ENCODE measurements at regions not wholly inside any gene's neighbourhood (a gene's known extent, or its start where the extent isn't known, plus 50 kb on each side); places are given as distances from the start of the nearest gene placed in this dataset.

GRCh38 chr9:107944387-107944786 is 454.8 kb upstream of the KLF4 start:
- Histone ChIP-seq H3K4me3 (no peak overlapping the region), H3K36me3 (no peaks in the 10 kb centered on the region), H3K9me3 (no peaks in the 10 kb centered on the region), H3K27me3 (no peaks in the 10 kb centered on the region)
- no peak for DNase-seq

GRCh38 chr9:107943901-107944300 is 454.3 kb upstream of the KLF4 start:
- H3K36me3 ChIP-seq = no peaks in the 10 kb centered on the region
- DNase-seq = no peak
- no peaks in the 10 kb centered on the region for H3K27me3 ChIP-seq
- H3K9me3 ChIP-seq = no peaks in the 10 kb centered on the region
- no peak overlapping the region for H3K4me3 ChIP-seq

- H3K36me3 ChIP-seq = no peaks in the 10 kb centered on the region
- no peak overlapping the region for H3K4me3 ChIP-seq
- H3K9me3 ChIP-seq = no peaks in the 10 kb centered on the region
- no peaks in the 10 kb centered on the region for H3K27me3 ChIP-seq
- DNase-seq = no peak
These were observed 453.3 kb upstream of the KLF4 start for GRCh38 chr9:107942856-107943255.

GRCh38 chr9:107942291-107942690 is 452.7 kb upstream of the KLF4 start:
- Histone ChIP-seq H3K27me3 (no peaks in the 10 kb centered on the region), H3K9me3 (no peaks in the 10 kb centered on the region), H3K36me3 (no peaks in the 10 kb centered on the region), H3K4me3 (no peak overlapping the region)
- DNase-seq = no peak

- no peaks in the 10 kb centered on the region for H3K9me3 ChIP-seq
- H3K4me3 ChIP-seq = no peak overlapping the region
- no peaks in the 10 kb centered on the region for H3K27me3 ChIP-seq
- no peaks in the 10 kb centered on the region for H3K36me3 ChIP-seq
- DNase-seq = no peak
These were observed 451.3 kb upstream of the KLF4 start for GRCh38 chr9:107940616-107941595.

- no peak overlapping the region for H3K4me3 ChIP-seq
- no peak for DNase-seq
- no peaks in the 10 kb centered on the region for H3K9me3 ChIP-seq
- no peaks in the 10 kb centered on the region for H3K27me3 ChIP-seq
- no peaks in the 10 kb centered on the region for H3K36me3 ChIP-seq
These were observed 449.3 kb upstream of the KLF4 start for GRCh38 chr9:107938801-107939386.

GRCh38 chr9:107935931-107936330 is 446.4 kb upstream of the KLF4 start:
- H3K36me3 ChIP-seq = no peaks in the 10 kb centered on the region
- no peak overlapping the region for H3K4me3 ChIP-seq
- no peaks in the 10 kb centered on the region for H3K9me3 ChIP-seq
- DNase-seq = no peak
- H3K27me3 ChIP-seq = no peaks in the 10 kb centered on the region; the same call in 1 of the 2 replicates

GRCh38 chr9:107933516-107933915 is 443.9 kb upstream of the KLF4 start:
- no peak overlapping the region for H3K4me3 ChIP-seq
- H3K27me3 ChIP-seq = no peaks in the 10 kb centered on the region; the same call in 1 of the 2 replicates
- DNase-seq = no peak
- H3K9me3 ChIP-seq = no peaks in the 10 kb centered on the region
- no peaks in the 10 kb centered on the region for H3K36me3 ChIP-seq

- Histone ChIP-seq H3K4me3 (no peak overlapping the region), H3K36me3 (no peaks in the 10 kb centered on the region), H3K27me3 (no peaks in the 10 kb centered on the region; the same call in 1 of the 2 replicates), H3K9me3 (no peaks in the 10 kb centered on the region)
- no peak for DNase-seq
These were observed 443.5 kb upstream of the KLF4 start for GRCh38 chr9:107933097-107933496.

- H3K36me3 ChIP-seq = no peaks in the 10 kb centered on the region
- no peaks in the 10 kb centered on the region for H3K9me3 ChIP-seq
- H3K4me3 ChIP-seq = no peak overlapping the region
- H3K27me3 ChIP-seq = no peaks in the 10 kb centered on the region; the same call in 1 of the 2 replicates
- no peak for DNase-seq
These were observed 443.0 kb upstream of the KLF4 start for GRCh38 chr9:107932601-107933000.

GRCh38 chr9:107932046-107932445 is 442.5 kb upstream of the KLF4 start:
- no peak for DNase-seq
- Histone ChIP-seq H3K36me3 (no peaks in the 10 kb centered on the region), H3K9me3 (no peaks in the 10 kb centered on the region), H3K4me3 (no peak overlapping the region), H3K27me3 (no peaks in the 10 kb centered on the region; the same call in 1 of the 2 replicates)

GRCh38 chr9:107931071-107931715 is 441.6 kb upstream of the KLF4 start:
- Histone ChIP-seq H3K27me3 (no peaks in the 10 kb centered on the region; the same call in 1 of the 2 replicates), H3K9me3 (no peaks in the 10 kb centered on the region), H3K4me3 (no peak overlapping the region), H3K36me3 (no peaks in the 10 kb centered on the region)
- no peak for DNase-seq

GRCh38 chr9:107929443-107929842 is 439.9 kb upstream of the KLF4 start:
- no peak for DNase-seq
- Histone ChIP-seq H3K9me3 (no peaks in the 10 kb centered on the region), H3K4me3 (no peak overlapping the region), H3K27me3 (no peaks in the 10 kb centered on the region; the same call in 1 of the 2 replicates), H3K36me3 (no peaks in the 10 kb centered on the region)

GRCh38 chr9:107928701-107929371 is 439.3 kb upstream of the KLF4 start:
- Histone ChIP-seq H3K9me3 (no peaks in the 10 kb centered on the region), H3K4me3 (no peak overlapping the region), H3K27me3 (no peaks in the 10 kb centered on the region; the same call in 1 of the 2 replicates), H3K36me3 (no peaks in the 10 kb centered on the region)
- no peak for DNase-seq

- DNase-seq = no peak
- Histone ChIP-seq H3K4me3 (no peak overlapping the region), H3K27me3 (no peaks in the 10 kb centered on the region; the same call in 1 of the 2 replicates), H3K9me3 (no peaks in the 10 kb centered on the region), H3K36me3 (no peaks in the 10 kb centered on the region)
These were observed 437.7 kb upstream of the KLF4 start for GRCh38 chr9:107927276-107927675.

GRCh38 chr9:107925749-107926297 is 436.3 kb upstream of the KLF4 start:
- no peak overlapping the region for H3K4me3 ChIP-seq
- H3K9me3 ChIP-seq = no peaks in the 10 kb centered on the region
- H3K36me3 ChIP-seq = no peaks in the 10 kb centered on the region
- DNase-seq = no peak
- H3K27me3 ChIP-seq = no peaks in the 10 kb centered on the region
